Fibroblast of skin of right quadriceps (primary cell): ENCODE measurements at regions not wholly inside any gene's neighbourhood (a gene's known extent, or its start where the extent isn't known, plus 50 kb on each side); places are given as distances from the start of the nearest gene placed in this dataset.
A peak's percentile ranks its signal among the peaks of the same experiment; 100 is the strongest.
"Not testable (repeated sequence)": the region's sequence is repeated elsewhere in the genome, so short reads cannot be mapped to it uniquely, and the experiment has no call there.

Experiments used
- DNase-seq: peaks from one replicate; pipeline ENCODE4 v3.0.0-alpha.2; 2013

DNA sequence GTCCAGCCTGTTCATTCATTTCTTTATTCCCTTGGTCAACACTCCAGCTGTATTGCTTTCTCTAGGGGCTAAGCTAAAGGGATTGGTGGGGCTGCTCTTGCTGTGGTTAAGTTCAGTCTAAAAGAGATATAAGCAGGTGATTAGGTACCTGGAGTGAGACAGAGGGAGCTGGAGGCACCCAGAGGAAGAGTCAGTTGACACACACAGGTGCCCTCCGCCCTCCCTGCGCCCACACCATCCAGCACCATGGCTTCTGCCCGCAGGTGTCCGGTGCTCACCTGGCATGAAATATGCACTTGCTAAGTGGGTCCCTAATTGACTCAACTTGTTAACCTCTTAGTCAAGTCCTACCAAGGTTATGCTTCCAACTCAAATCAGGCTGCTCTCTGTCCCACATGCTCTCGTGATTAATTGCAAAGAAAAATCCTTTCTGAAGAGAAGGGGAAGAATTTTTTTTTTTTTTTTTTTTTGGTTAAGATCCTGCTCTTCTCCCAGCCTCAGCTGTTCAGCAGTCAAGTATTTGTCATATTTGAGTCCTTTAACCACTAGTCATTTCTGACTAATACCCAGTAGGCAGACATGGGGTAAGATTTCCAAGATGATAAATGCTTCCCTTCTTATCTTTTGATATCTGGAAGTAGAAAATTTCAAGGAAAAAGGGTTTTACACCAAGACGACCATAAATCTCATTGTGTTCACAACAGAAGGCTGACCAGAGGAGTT lies 199.8 kb upstream of the WSCD1 start:
- no peak for DNase-seq

DNA sequence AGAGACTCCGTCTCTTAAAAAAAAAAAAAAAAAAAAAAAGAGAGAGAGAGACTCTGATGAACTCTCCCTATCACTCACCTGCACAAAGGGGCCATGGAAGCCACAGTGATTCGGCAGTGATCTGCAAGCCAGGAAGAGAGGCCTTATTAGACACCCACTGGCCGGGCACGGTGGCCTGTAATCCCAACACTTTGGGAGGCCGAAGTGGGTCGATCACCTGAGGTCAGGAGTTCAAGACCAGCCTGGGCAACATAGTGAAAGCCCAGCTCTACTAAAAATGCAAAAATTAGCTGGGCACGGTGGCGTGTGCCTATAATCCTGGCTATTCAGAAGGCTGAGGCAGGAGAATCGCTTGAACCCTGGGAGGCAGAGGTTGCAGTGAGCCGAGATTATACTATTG lies 198.5 kb upstream of the WSCD1 start:
- DNase-seq: no peak

DNA sequence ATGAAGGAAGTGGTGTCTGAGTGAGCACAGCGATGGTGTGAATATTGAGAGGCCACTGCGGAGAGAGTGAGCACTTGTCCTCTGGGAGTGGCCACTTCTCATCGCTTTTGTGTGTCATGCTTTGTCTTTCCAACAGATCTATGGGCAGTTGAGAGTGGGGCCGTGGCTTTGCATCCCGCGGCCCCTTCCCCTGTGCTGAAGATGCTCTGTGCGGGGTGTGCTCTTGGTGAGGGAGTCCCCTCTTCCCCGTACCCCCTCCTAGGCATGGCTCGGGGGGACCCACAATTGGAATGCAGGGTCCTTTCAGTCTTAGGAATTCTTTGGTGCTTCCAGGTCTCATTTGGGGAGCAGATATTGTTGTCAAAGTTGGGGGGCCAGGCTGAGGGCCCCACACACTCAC lies 197.3 kb upstream of the WSCD1 start:
- no peak for DNase-seq

DNA sequence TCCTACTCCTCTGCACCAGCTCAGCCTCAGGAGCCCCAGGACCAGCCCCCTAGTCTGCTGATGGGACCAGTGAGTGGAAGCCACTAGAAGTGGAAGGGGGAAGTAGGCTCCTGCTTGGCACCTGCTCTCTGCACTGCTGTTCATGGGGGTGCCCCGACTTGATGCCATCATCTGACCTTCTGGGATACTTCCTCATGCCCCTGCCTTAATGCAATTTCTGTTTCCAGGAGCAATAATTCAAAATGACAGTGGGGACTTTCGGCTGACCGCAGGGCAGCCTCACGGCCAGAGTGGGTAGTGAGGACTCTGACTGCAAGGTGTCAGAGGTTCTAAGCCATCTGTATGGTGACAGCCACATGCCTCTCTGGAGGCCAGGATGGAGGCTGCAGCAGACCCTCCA lies 196.4 kb upstream of the WSCD1 start:
- no peak for DNase-seq

DNA sequence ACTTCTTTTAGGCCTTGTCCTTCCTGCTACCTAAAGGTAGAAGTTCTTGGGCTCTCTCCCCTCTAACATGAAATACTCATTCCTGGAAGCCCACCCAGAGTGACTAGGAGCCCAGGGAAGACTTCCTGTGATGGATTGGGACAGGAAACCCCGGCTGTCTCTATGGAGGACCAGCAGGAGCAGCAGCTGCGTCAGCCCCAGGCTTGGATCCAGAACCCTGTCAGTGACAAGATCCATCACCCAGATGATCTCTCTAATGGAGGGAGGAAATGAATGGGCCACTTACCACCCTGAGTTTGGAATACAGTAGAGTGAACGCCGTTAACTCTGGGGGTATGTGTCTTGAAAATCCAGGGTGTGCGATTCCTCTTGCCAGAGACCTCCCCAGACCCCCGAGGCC lies 195.7 kb upstream of the WSCD1 start:
- peak; percentile 3 for DNase-seq

DNA sequence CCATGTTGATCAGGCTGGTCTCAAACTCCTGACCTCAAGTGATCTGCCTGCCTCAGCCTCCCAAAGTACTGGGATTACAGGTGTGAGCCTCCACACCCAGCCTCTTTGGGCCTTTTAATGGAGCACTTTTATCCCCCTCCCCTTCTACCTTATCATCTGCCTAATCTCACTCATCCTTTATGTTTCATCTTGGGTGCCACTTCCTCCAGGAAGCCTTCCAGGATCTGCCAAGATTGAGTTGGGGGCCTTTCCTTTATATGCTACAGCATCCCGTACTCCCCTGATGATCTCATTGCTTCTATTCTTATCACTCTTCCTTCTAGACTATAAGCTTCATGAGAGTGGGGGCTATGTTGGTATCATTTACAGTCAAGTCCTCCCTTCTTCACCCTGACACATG lies 192.8 kb upstream of the WSCD1 start:
- DNase-seq: no peak

DNA sequence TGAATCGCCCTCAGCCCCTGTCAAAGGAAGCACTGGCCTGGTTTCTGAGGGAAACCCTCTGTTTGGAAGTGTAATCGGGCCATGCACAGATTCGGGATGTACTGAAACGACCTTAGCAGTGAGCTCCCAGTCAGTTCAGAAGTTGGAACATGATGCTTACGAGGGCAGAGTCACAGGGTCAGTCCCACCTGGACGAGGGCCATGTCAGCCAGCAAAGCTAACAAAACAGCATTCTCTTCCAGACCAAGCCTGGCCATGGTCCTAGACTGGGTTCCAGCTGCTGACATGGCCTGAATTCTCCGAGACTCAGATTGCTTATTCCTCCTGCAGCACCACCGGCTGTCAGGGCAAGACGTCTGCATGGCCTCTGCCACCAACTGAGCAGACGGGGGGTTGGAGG lies 192.2 kb upstream of the WSCD1 start:
- no peak for DNase-seq

DNA sequence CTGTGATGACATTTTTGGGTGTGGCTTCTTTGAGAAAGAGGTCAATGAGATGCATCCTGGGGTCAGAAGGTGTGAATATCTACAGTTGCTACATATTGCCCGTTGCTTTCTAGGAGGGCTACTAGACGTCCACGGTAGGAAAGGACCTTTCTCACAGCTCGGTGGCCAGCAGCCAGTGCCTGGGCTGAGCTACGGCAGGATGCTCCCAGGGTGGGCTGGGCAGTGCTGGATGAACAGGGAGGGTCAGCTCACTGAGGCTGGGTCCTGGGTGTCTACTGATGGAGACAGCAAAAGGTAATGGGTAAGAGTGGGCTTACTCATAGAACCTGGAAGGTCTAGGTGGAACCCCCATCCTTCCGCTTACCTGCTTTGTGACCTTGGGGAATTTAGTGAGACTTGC lies 188.3 kb upstream of the WSCD1 start:
- no peak for DNase-seq

DNA sequence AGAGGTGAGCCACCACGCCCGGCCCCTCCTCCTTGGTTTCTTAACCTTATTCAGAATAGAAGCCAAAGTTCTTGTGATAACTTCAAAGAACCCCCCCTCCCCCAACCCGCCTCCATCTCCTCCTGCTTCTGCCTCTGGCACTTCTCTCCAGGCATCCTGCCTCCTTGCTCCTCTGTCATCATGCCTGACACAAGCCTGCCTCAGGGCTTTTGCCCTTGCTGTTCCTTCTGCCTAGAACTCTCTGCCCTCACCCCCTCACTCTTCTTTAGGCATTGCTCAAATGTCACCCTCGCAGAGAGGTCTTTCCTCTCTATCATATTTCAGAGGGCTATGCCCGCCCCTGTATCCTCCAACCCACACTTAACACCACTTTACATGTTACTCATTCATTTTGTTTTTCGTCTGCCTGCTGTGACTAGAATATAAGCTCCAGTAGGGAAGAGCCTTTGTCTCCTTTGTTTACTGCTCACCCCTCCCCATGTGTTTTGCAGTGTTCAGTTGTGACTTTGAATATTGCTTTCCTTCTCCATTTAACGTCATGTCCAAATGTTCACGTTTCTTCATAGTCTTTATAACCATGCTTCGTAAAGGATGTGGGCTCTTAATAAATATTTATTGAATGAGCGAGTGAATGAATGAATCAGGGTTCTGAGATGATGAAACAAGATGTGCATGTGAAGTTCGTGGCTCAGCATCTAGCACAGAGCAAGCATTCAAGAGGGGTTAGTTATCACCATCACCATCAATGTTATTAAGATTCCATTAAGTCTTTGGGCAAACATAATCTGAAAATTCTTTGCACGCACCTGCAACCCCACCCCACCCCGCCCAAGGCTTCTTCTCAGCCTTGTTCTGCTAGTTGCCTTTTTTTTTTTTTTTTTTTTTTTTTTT lies 186.2 kb upstream of the WSCD1 start:
- no peak for DNase-seq

DNA sequence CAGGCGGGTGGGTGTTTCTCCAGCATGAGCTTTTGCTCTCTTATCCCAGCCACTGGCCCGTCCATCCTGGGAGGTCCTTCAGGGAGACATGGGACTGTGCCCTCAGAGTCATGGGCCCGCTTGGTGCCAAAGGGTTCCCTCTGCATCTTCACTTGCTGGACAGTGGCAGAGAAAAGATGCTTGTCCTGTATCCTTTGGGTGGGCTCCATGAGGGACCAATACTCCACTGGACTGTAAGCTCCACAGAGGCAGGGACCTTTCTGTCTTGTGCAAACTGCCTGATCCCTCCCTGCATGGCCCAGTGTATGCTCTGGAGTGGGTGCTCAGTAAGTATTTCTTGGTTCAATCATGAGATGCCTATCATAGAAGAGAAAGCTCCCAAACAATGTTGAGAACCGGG lies 184.8 kb upstream of the WSCD1 start:
- no peak for DNase-seq

DNA sequence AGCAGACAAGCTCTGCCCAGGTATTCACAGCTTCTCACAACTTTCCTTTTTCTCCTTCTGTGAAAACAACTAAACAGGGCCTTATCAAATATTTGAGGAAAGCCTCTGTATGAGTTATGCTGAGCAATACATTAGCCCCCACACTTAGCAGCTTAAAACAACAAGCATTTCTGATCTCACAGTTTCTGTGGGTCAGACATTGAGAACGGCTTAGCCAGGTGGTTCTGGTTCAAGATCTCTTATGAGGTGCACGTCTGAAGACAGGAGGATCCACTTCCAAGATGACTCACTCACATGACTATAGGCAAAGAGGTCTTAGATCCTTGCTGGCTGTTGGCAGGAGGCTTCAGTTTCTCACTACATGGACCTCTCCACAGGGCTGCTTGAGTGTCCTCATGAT lies 181.4 kb upstream of the WSCD1 start:
- no peak for DNase-seq

DNA sequence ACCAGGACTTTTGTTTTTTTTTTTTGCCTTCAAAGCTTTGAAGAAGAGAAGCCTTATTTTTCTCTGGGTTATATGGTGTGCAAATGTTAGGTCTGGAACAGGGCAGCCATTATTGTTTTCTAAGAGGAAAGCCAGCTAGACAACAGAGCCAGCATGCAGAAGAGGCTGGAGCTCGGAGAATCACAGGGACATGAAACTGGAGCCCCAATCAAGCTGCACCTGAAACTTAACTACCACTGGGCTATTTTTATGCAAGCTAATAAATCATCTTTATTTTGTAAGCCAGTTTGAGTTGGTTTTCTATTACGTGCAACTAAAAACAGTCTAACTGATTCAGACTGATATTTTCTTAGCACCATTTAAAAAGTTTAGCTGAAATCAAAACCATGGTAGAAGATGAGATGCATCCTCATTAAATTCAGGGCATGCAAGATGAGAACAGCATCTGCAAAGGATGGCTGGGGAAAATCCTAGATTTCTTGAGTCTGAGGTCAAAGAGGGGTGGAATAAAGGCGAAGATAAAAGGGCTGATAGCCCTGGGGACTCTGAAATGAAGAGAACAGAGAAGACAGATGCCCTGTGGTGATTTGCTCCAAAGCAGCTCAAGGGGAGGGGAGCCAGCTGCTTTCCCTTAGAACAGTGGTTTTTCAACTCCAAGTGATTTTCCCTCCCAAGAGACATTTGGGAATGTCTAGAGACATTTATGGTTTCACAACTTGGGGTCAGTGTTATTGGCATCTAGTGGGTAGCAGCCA lies 177.1 kb upstream of the WSCD1 start:
- no peak for DNase-seq

DNA sequence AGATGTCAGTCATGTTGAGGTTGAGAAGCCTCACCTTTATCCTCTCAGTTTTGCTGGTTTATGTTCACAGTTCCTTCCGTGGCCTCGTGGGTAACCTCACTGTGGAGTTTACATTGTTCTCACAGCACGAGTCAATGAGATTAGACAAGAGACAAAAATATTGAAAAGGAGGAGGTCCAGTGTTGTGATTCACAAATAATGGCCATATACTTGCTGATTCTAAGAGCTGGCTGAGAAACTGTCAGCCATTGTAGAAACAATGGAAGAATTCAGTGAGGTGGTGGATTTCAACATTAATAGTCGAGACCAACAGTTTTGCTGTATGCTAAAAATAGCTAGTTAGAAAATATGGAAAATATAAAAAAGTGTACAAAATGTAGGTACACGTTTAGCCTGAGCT lies 176.4 kb upstream of the WSCD1 start:
- no peak for DNase-seq

DNA sequence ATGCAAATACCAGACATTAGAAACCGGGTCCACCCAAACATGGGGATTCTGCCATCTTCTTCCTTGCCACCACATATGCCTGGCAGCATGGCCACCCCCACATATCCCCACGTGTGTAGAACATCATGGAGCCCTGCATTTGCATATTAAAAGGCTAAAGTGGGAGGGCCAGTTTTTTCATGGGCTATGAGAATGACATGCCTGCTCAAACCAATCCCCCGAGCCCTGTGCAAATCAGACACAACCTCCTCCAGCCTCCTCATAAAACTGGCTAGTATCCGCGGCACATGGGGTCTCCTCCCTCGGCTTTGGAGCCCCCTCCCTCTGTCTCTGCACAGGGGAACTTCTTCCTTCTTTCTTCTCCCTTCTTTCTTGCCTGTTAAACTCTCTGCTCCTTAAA lies 174.9 kb upstream of the WSCD1 start:
- DNase-seq: no peak

DNA sequence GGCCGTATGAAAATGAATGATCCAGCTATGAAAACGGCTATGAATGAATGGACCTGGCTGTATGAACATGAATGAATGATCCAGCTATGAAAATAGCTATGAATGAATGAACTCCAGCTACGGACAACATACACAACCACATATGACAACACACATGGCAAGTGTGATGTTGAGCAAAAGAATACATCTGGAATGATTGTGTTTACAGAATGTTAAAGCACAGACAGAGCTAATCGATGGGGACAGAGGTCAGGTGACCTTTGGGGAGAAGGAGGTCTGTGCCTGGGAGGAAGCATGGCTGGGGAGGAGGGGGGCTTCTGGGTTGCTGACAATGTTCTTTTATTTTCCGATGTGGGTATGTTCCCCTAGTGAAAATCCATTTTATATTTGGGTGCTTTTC lies 174.0 kb upstream of the WSCD1 start:
- DNase-seq: no peak

DNA sequence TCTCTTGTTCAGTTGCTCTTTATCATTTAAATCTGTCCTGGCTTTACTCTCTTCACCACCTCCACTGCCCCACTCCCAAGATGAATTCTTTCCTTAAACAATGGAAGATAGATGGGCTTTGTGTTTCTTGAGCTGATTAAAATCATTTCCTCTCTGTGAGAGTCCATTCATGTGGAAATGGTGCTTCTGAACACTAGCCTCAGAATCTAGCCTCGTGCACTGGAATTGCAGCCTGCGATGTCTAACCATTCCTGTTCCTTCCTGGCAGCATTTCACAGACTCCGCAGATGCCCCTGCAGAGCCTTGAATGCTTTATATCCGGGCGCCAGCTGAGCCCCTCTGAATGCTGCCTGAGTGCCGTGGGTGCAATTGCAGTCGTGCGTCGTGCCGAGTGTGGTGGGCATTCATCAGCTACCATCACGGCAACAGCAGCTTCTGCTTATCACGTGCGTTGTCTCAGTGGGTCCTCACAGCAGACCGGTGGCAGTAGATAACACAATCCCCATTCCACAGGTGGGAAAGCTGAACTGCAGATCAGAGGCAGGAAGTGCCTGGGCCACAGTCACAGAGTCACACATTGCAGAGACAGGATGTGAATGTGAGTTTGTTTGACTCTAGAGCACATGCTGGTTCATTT lies 172.8 kb upstream of the WSCD1 start:
- DNase-seq: no peak

DNA sequence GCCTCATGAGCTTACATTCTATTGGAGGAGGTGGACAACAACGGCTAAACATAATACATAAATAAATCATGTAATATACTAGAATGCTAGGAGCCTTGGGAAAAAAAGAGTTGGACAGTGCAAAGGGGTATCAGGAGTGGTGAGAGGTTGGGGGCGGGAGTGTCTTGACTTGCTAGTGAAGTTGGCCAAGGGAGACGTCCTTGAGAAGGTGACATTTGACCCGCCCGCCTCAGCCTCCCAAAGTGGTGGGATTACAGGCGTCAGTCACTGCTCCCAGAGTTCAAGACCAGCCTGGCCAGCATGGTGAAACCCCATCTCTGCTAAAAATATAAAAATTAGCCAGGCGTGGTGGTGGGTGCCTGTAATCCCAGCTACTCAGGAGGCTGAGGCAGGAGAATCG lies 172.2 kb upstream of the WSCD1 start:
- DNase-seq: not testable (repeated sequence)

DNA sequence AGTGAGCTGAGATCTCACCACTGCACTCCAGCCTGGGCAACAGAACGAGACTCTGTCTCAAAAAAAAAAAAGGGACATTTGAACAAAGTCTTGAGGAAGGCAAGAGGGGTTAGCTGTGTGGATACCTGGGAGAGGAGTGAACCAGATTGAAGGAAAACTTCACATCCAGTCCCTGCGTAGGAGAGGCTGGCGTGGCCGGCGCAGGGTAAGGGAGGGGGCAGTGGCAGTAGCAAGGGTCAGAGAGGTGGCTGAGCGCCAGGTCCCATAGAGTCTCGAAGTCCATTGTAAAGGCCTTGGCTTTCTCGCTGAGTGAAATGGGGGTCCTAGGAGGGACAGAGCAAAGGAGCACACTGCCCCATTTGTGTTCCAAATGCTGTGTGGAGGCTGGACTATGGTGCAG lies 171.8 kb upstream of the WSCD1 start:
- no peak for DNase-seq

DNA sequence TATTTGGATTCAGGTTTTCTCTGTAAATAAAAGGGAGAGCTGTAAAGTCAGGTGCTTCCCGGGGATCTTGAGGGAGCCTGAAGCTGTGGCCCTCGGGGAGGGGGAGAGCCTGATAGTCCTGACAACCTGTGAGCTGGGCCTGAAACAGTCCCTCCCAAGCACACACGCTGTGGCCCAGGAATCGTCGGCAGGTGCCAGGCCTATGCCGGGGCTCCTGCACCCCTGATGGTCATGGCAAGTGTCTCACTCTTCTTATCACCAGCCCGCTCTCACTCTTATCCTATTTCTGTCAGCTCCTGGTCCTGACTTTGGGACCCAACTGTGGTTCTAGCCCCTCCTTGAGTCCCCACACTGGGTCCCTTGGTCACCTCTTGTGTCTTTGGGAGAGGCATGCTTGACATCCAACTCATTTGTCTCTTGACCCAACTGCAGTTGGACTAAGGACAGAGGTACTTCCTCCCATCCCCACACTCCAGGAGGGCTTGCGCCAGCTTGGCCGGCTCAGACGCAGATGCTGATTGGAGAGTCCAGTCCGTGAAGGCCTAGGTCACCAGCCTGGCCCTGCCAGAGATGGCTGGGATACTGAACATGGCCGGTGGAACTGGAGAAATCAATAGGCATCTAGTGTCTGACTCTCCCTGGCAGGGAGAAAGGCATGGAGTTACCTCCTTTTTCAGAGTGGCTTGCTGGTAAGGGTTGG lies 170.5 kb upstream of the WSCD1 start:
- DNase-seq: no peak

DNA sequence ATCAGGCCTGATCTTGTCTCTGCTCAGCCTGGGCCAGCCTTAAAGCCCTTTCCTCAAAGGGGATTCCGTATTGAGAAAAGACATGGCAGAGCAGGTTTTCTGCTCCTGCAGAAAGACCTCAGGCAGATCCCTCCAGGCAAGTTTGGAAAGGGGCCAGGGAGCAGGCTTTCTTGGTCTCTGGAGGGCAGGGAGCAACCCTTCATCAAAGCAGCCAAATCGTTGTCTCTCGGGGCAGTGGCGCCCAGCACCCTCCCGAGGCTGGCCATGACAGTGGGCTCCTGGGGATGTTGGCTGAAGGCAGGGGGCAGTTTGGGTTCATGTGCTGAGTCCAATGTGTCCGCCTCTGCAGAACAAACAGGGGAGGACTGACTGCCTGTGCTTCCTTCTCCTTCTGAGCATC lies 168.4 kb upstream of the WSCD1 start:
- no peak for DNase-seq

DNA sequence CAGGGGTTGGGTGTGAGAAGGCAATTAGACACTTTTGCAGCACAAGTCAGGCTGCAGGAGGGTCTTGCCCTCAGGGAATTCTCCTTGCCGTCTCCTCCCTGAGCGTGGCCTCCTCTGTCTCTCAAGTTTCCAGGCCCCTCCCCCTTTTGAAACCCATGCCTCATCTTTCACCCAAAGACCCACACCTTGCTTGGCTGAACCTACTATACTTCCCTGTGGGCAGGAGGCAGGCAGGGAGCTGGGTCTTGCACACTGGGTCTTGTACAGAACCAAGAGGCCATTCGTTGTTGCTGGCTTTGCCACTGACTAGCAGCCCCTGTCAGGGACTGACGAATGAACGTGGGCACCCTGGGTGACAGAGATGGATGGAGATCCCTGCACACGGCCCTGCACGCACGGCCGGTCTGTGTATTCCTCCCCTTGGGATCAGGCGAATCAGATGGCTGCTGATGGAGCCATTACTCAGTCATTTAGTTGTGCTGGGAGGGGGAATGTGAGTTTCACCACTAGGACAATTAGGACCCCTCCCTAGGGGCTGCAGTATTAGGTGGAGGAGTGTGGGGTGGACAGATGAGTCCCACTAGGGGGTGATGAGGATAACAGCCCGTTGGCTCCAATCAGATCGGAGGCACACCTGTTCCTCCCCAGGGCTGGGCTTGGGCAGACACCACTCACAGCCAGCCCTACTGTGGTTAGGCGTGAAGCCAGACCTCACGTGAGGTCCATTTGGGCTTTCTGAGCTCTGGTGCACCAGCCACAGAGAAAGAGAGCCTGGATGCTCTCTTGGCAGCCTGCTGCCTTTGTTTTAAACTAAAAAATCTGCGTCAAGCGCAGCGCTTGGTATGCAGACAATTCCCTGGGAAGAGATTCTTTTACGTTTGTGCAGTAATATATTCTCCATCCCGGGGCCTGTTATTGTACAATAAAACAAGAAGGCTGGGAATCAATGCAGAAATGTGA lies 167.7 kb upstream of the WSCD1 start:
- DNase-seq: no peak
